GM13976 (cell line): ENCODE measurements at regions not wholly inside any gene's neighbourhood (a gene's known extent, or its start where the extent isn't known, plus 50 kb on each side); places are given as distances from the start of the nearest gene placed in this dataset.

Experiments
- DNase-seq: peaks from one replicate; pipeline ENCODE4 v3.0.0; 2012; ENCODE audit warnings: low spot score
- CTCF ChIP-seq: IDR thresholded peaks from 2 replicates; pipeline ENCODE4 v1.5.1; 2012; ENCODE audit warnings: borderline replicate concordance, mild to moderate bottlenecking; ENCODE audit not compliant: insufficient read depth; ENCODE audit errors: extremely low read depth, missing control alignments, control extremely low read depth
- in situ Hi-C: fragments of 300-500 bp; cut with MboI; formaldehyde crosslinking; loops from one replicate; pipeline ENCODE4 v1.12.0; 2022; ENCODE audit warnings: low sequenced_read_pairs, mixed read lengths, inconsistent platforms; ENCODE audit not compliant: unreplicated experiment

- in situ Hi-C loops: no loop called here
- TF ChIP-seq CTCF: no peak
These were observed 1644.7 kb upstream of the C9orf72 start for GRCh38 chr9:29217966-29218365.

GRCh38 chr9:29220596-29221251, 1647.4 kb upstream of the C9orf72 start:
- in situ Hi-C loops: no loop called here
- no peak for TF ChIP-seq CTCF
- DNase-seq: no peak

More at GRCh38 chr9:29217966-29218365, 1644.7 kb upstream of the C9orf72 start:
- DNase-seq: no peak

GRCh38 chr9:29228558-29228957, 1655.3 kb upstream of the C9orf72 start:
- in situ Hi-C loops: no loop called here
- DNase-seq: no peak
- TF ChIP-seq CTCF: no peak

- DNase-seq: no peak
- in situ Hi-C loops: no loop called here
- TF ChIP-seq CTCF: no peak
These were observed 1657.7 kb upstream of the C9orf72 start for GRCh38 chr9:29230931-29231330.

- no peak for DNase-seq
- in situ Hi-C loops: no loop called here
- no peak for TF ChIP-seq CTCF
These were observed 1659.9 kb upstream of the C9orf72 start for GRCh38 chr9:29233193-29233592.

GRCh38 chr9:29241320-29241719, 1668.0 kb upstream of the C9orf72 start:
- in situ Hi-C loops: no loop called here

More at GRCh38 chr9:29241320-29241719, 1668.0 kb upstream of the C9orf72 start:
- no peak for DNase-seq
- TF ChIP-seq CTCF: no peak
